ENCODE measurements at regions not wholly inside any gene's neighbourhood (a gene's known extent, or its start where the extent isn't known, plus 50 kb on each side); places are given as distances from the start of the nearest gene placed in this dataset.

- WGBS (ENCODE audit: insufficient coverage, insufficient replicate concordance, low lambda C conversion rate, missing lambda C conversion rate) = 55% methylated on average over 4 of the region's 4 CpGs
- Histone ChIP-seq H3K27me3 (replicated peaks in 1 of 2; ENCODE audit: control insufficient read depth in 2 of 2, insufficient read depth in 2 of 2, low read length in 1 of 2) (no peaks in the 10 kb centered on the region), H3K79me2 (ENCODE audit: control insufficient read depth, insufficient read depth, low read length) (no peaks in the 10 kb centered on the region), H3K27ac (ENCODE audit: control insufficient read depth, insufficient read depth) (no peak overlapping the region), H2AFZ (ENCODE audit: control insufficient read depth, low read depth, low read length) (no peak overlapping the region), H3K9ac (ENCODE audit: control insufficient read depth, insufficient read depth, low read length) (no peak overlapping the region), H3K9me3 (replicated peaks; ENCODE audit: control insufficient read depth, insufficient read depth, low read length) (no peaks in the 10 kb centered on the region), H3K4me3 (no peak overlapping the region), H3K4me1 (ENCODE audit: control insufficient read depth, insufficient read depth, low read length) (peaks cover 3% of the 10 kb centered on the region; the same call in 1 of the 2 replicates), H3K36me3 (ENCODE audit: control insufficient read depth in 2 of 2, insufficient read depth in 2 of 2, low read length in 1 of 2) (no peaks in the 10 kb centered on the region), H3K4me2 (ENCODE audit: control insufficient read depth, insufficient read depth) (no peak overlapping the region), H4K20me1 (ENCODE audit: control insufficient read depth, insufficient read depth) (no peaks in the 10 kb centered on the region)
- no TSS peak for BruUV-seq (replicated peaks)
- in situ Hi-C loops (cut with MboI) = no loop called here
- ChIA-PET POLR2A (interaction anchor here (1.4 kb wide), 1 partner anchor 9 kb away, joined by 5 read pairs; no protein-coding TSS in a partner anchor), RAD21 (ENCODE audit: unreplicated experiment) (interaction anchor here (2.6 kb wide), 1 partner anchor 45 kb away, joined by 9 read pairs; no protein-coding TSS in a partner anchor), CTCF (interaction anchor here (0.7 kb wide), 1 partner anchor 72 kb away, joined by 3 read pairs; no protein-coding TSS in a partner anchor), SMC1A (ENCODE audit: uncharacterized antibody, unreplicated experiment) (interaction anchor here (0.8 to 3.8 kb wide), 5 partner anchors 9 to 140 kb away, joined by 3 to 17 read pairs (median 3); no protein-coding TSS in a partner anchor)
- no peak for FAIRE-seq
- TF ChIP-seq MYB (IDR thresholded peaks at IDR 0.05; ENCODE audit: borderline replicate concordance, low read depth, low read length) (no peak), POU2F2 (IDR thresholded peaks at IDR 0.05; ENCODE audit: borderline replicate concordance, low read depth, low read length) (no peak), ZNF207 (IDR thresholded peaks at IDR 0.05; ENCODE audit: borderline replicate concordance) (no peak), POLR2AphosphoS5 (IDR thresholded peaks at IDR 0.05; ENCODE audit: low read length) (no peak), CUX1 (IDR thresholded peaks at IDR 0.05; ENCODE audit: insufficient replicate concordance, low read depth, low read length) (no peak), BHLHE40 (IDR thresholded peaks at IDR 0.05; ENCODE audit: borderline replicate concordance in 1 of 2, low read depth in 2 of 2, low read length in 1 of 2) (no peak), TAF1 (IDR thresholded peaks at IDR 0.05; ENCODE audit: borderline replicate concordance, low read depth, low read length) (no peak), EP300 (IDR thresholded peaks at IDR 0.05; ENCODE audit: borderline replicate concordance in 1 of 2, control insufficient read depth in 1 of 2, low read depth in 2 of 2, low read length in 2 of 2) (no peak), SUPT20H (IDR thresholded peaks at IDR 0.05; ENCODE audit: borderline replicate concordance, control insufficient read depth, low read depth, low read length) (no peak)
- no peak for DNase-seq (ENCODE audit: low read depth, low spot score)
- ATAC-seq = no peak
- intact Hi-C loops (cut with micrococcal nuclease; ENCODE audit: unreplicated experiment) = no loop called here
These were observed 182.0 kb upstream of the MYLIP start for GRCh38 chr6:15946701-15947385.

Measured in GM12878 (cell line).